ENCODE measurements at regions not wholly inside any gene's neighbourhood (a gene's known extent, or its start where the extent isn't known, plus 50 kb on each side); places are given as distances from the start of the nearest gene placed in this dataset.

GRCh38 chr6:167647737-167648470, 178.8 kb upstream of the AFDN start:
- ATAC-seq (no peak), DNase-seq (no peak)
- H3K9me3 ChIP-seq, result no peaks in the 10 kb centered on the region
- TF ChIP-seq CTCF (IDR thresholded peaks at IDR 0.05), result no peak
- intact Hi-C loops (cut with DNase I, micrococcal nuclease), result no loop called here
- no peaks in the 10 kb centered on the region for H3K36me3 ChIP-seq (ENCODE audit: low read depth)
- no peaks in the 10 kb centered on the region for H3K4me1 ChIP-seq (ENCODE audit: low read depth)
- H3K4me3 ChIP-seq, result no peak overlapping the region

GRCh38 chr6:167648501-167649278, 178.0 kb upstream of the AFDN start:
- H3K9me3 ChIP-seq, result no peaks in the 10 kb centered on the region
- no peak for TF ChIP-seq CTCF (IDR thresholded peaks at IDR 0.05)
- H3K4me1 ChIP-seq (ENCODE audit: low read depth), result no peaks in the 10 kb centered on the region
- no peak overlapping the region for H3K4me3 ChIP-seq
- intact Hi-C loops (cut with DNase I, micrococcal nuclease), result no loop called here
- DNase-seq (no peak), ATAC-seq (no peak)
- no peaks in the 10 kb centered on the region for H3K36me3 ChIP-seq (ENCODE audit: low read depth)

GRCh38 chr6:167649476-167649875, 177.2 kb upstream of the AFDN start:
- intact Hi-C loops (cut with DNase I, micrococcal nuclease), result no loop called here
- no peak for TF ChIP-seq CTCF (IDR thresholded peaks at IDR 0.05)
- Histone ChIP-seq H3K36me3 (ENCODE audit: low read depth) (no peaks in the 10 kb centered on the region), H3K4me1 (ENCODE audit: low read depth) (no peaks in the 10 kb centered on the region), H3K9me3 (no peaks in the 10 kb centered on the region), H3K4me3 (no peak overlapping the region)
- no peak for DNase-seq
- ATAC-seq, result no peak

GRCh38 chr6:167650730-167651317, 175.9 kb upstream of the AFDN start:
- Histone ChIP-seq H3K36me3 (ENCODE audit: low read depth) (no peaks in the 10 kb centered on the region), H3K4me3 (no peak overlapping the region), H3K9me3 (no peaks in the 10 kb centered on the region), H3K4me1 (ENCODE audit: low read depth) (no peaks in the 10 kb centered on the region)
- ATAC-seq, result no peak
- no peak for DNase-seq
- no peak for TF ChIP-seq CTCF (IDR thresholded peaks at IDR 0.05)
- intact Hi-C loops (cut with DNase I, micrococcal nuclease), result no loop called here

- no peak for DNase-seq
- intact Hi-C loops (cut with DNase I, micrococcal nuclease), result no loop called here
- TF ChIP-seq CTCF (IDR thresholded peaks at IDR 0.05), result no peak
- Histone ChIP-seq H3K36me3 (ENCODE audit: low read depth) (no peaks in the 10 kb centered on the region), H3K4me3 (no peak overlapping the region), H3K4me1 (ENCODE audit: low read depth) (no peaks in the 10 kb centered on the region), H3K9me3 (no peaks in the 10 kb centered on the region)
- peak; percentile 19 for ATAC-seq
Measured at GRCh38 chr6:167651318-167652041, 175.2 kb upstream of the AFDN start.
